SK-N-MC (cell line): ENCODE measurements at regions not wholly inside any gene's neighbourhood (a gene's known extent, or its start where the extent isn't known, plus 50 kb on each side); places are given as distances from the start of the nearest gene placed in this dataset.
"Not testable (repeated sequence)": the region's sequence is repeated elsewhere in the genome, so short reads cannot be mapped to it uniquely, and the experiment has no call there.

Experiments
- DNase-seq: peaks from one replicate; pipeline ENCODE4 v3.0.0-alpha.2; 2011; ENCODE audit warnings: low read depth, low spot score
- H3K27ac ChIP-seq: fragments of 200-600 bp; sonication (generic); 2 replicates; pipeline ENCODE4 v1.5.1; 2016; ENCODE audit warnings: mixed run types
- H3K36me3 ChIP-seq: fragments of 200-600 bp; sonication (generic); 2 replicates; pipeline ENCODE4 v1.6.1; 2017; ENCODE audit warnings: antibody characterized with exemption, low read length, mixed read lengths; ENCODE audit not compliant: insufficient read depth
- H3K4me3 ChIP-seq: fragments of 200-600 bp; sonication (generic); 2 replicates; pipeline ENCODE4 v1.5.1; 2016
- H3K9ac ChIP-seq: fragments of 200-600 bp; sonication (generic); 2 replicates; pipeline ENCODE4 v1.8.0; 2017; ENCODE audit warnings: mixed run types, mixed read lengths; ENCODE audit not compliant: insufficient read length
- H3K9me3 ChIP-seq: fragments of 200-600 bp; sonication (generic); 2 replicates; pipeline ENCODE4 v1.6.1; 2017; ENCODE audit warnings: low read depth, mild to moderate bottlenecking, antibody characterized with exemption, low read length, moderate library complexity, mixed read lengths
- EZH2 ChIP-seq: fragments of 200-600 bp; sonication (generic); IDR thresholded peaks from one replicate; pipeline ENCODE4 v1.6.1; 2017; ENCODE audit warnings: antibody characterized with exemption
- FOXP2 ChIP-seq: optimal IDR thresholded peaks from 2 replicates; pipeline ENCODE3; 2011; ENCODE audit warnings: mild to moderate bottlenecking, moderate library complexity; ENCODE audit not compliant: insufficient read depth; ENCODE audit errors: extremely low read length, control extremely low read depth
- POLR2AphosphoS5 ChIP-seq: IDR thresholded peaks from 2 replicates; pipeline ENCODE4 v1.6.1; 2012; ENCODE audit warnings: mild to moderate bottlenecking, low read depth, low read length, borderline replicate concordance

GRCh38 chr3:112765531-112765930 lies 81.1 kb downstream of the CD200R1L start:
- H3K9me3 ChIP-seq, result no peaks in the 10 kb centered on the region
- H3K4me3 ChIP-seq, result no peak overlapping the region
- no peak overlapping the region for H3K27ac ChIP-seq
- no peak for DNase-seq
- H3K36me3 ChIP-seq, result no peaks in the 10 kb centered on the region
- H3K9ac ChIP-seq, result no peak overlapping the region
- TF ChIP-seq POLR2AphosphoS5 (no peak), FOXP2 (no peak), EZH2 (no peak)

DNA sequence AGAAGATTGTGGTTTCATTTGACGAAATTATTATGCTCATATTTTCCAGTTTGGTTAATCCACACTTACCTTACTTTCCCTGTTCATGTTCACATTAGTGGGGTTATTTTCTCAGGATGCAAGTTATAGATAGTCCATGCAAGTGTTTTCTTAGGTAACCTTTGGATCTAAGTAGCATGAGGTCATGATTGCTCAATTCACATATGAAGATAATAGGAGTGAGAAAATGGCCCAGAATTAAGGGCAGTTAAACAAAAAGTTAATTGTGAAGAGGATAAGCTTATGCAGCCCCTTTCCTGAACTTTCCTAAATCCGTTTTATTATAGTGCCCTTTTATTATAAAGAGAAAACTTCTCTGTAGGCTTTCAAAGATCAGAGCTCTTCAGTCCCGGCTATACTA lies 83.4 kb downstream of the CD200R1L start:
- Histone ChIP-seq H3K4me3 (no peak overlapping the region), H3K9ac (no peak overlapping the region), H3K9me3 (no peaks in the 10 kb centered on the region), H3K27ac (no peak overlapping the region), H3K36me3 (no peaks in the 10 kb centered on the region)
- TF ChIP-seq POLR2AphosphoS5 (no peak), EZH2 (no peak), FOXP2 (no peak)
- DNase-seq, result no peak

DNA sequence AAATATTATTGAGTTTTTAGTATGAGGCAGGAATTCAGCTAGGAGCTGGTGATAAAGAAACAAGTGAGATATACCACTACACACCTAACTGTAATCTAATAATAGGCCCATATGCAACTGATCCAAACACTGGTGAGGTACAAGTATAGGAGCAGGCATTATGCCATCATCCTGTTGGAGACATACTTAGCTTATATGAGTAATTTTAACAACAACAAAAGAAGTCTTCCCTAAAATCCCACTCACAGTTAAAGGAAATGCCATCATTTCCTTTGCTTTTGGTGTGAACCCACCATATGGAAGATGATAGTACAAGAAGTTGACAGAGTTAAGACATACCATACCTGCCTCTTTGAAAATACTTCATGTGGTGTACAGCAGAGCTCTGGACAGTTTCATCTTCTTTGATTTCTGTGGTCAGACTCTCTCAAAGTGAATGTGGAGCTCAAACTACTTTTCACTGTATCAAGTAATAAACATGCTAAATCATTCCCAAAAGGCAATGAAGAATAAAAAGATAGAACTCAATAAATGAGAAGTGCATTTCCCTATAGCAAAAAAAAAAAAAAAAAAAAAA lies 85.5 kb downstream of the CD200R1L start:
- H3K4me3 ChIP-seq, result no peak overlapping the region
- H3K27ac ChIP-seq, result no peak overlapping the region
- H3K9ac ChIP-seq, result no peak overlapping the region
- DNase-seq, result no peak
- H3K9me3 ChIP-seq, result no peaks in the 10 kb centered on the region; the same call in 1 of the 2 replicates
- no peak for TF ChIP-seq EZH2
- TF ChIP-seq FOXP2, result no peak
- no peak for TF ChIP-seq POLR2AphosphoS5
- H3K36me3 ChIP-seq, result no peaks in the 10 kb centered on the region

DNA sequence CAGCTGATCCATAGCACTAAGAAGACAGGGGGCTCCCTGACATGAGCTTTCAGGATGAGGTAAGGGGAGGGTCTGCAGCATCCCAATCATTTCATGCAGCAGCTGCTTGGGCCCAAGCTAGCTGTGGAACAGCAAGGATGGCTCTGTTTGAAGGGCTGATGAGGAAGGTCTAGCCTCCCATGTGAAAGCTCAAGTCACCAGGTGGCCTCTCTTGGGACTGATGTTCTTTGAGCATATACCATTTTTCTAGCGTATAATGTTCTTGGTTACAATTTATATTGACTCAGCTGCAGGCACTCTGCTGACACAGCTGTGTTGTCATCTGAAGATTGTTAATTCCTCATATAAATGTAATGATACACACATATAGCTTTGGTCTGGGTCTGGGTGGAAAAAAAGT lies 87.0 kb downstream of the CD200R1L start:
- no peak for TF ChIP-seq POLR2AphosphoS5
- no peak for TF ChIP-seq FOXP2
- no peak for TF ChIP-seq EZH2
- H3K9me3 ChIP-seq, result no peaks in the 10 kb centered on the region; the same call in 1 of the 2 replicates
- H3K27ac ChIP-seq, result no peak overlapping the region
- no peaks in the 10 kb centered on the region for H3K36me3 ChIP-seq
- H3K4me3 ChIP-seq, result no peak overlapping the region
- H3K9ac ChIP-seq, result no peak overlapping the region
- no peak for DNase-seq

- TF ChIP-seq EZH2 (no peak), FOXP2 (no peak), POLR2AphosphoS5 (no peak)
- H3K27ac ChIP-seq, result no peak overlapping the region
- H3K9ac ChIP-seq, result no peak overlapping the region
These were observed 87.5 kb downstream of the CD200R1L start for GRCh38 chr3:112759210-112759609.

GRCh38 chr3:112757197-112757596 lies 89.5 kb downstream of the CD200R1L start:
- no peaks in the 10 kb centered on the region for H3K36me3 ChIP-seq
- DNase-seq, result no peak
- H3K9me3 ChIP-seq, result no peaks in the 10 kb centered on the region; the same call in 1 of the 2 replicates
- no peak overlapping the region for H3K27ac ChIP-seq
- H3K9ac ChIP-seq, result no peak overlapping the region
- no peak for TF ChIP-seq EZH2
- TF ChIP-seq FOXP2, result no peak
- TF ChIP-seq POLR2AphosphoS5, result no peak
- no peak overlapping the region for H3K4me3 ChIP-seq

More at GRCh38 chr3:112759210-112759609, 87.5 kb downstream of the CD200R1L start:
- DNase-seq, result no peak
- Histone ChIP-seq H3K36me3 (no peaks in the 10 kb centered on the region), H3K4me3 (no peak overlapping the region), H3K9me3 (no peaks in the 10 kb centered on the region; the same call in 1 of the 2 replicates)

- no peak overlapping the region for H3K27ac ChIP-seq
- H3K9me3 ChIP-seq, result no peaks in the 10 kb centered on the region; the same call in 1 of the 2 replicates
- no peak for DNase-seq
- H3K4me3 ChIP-seq, result no peak overlapping the region
- TF ChIP-seq EZH2 (no peak), FOXP2 (no peak), POLR2AphosphoS5 (no peak)
- no peak overlapping the region for H3K9ac ChIP-seq
- H3K36me3 ChIP-seq, result no peaks in the 10 kb centered on the region
These were observed 90.6 kb downstream of the CD200R1L start for GRCh38 chr3:112755845-112756613.

- not testable (repeated sequence) for H3K9me3 ChIP-seq, H3K4me3 ChIP-seq, H3K9ac ChIP-seq, H3K27ac ChIP-seq, H3K36me3 ChIP-seq, DNase-seq
These were observed 91.6 kb downstream of the CD200R1L start for GRCh38 chr3:112755046-112755445.
